Skeletal muscle satellite cell (primary cell): ENCODE measurements at regions not wholly inside any gene's neighbourhood (a gene's known extent, or its start where the extent isn't known, plus 50 kb on each side); places are given as distances from the start of the nearest gene placed in this dataset.
A peak's percentile ranks its signal among the peaks of the same experiment; 100 is the strongest.

Experiments
- H3K27me3 ChIP-seq: 2 replicates; pipeline ENCODE4 v1.7.0; 2013; ENCODE audit warnings: low read length; ENCODE audit not compliant: control insufficient read depth, insufficient read depth
- H3K36me3 ChIP-seq: 2 replicates; pipeline ENCODE4 v1.7.0; 2013; ENCODE audit warnings: mild to moderate bottlenecking, control low read depth, low read length; ENCODE audit not compliant: insufficient read depth
- H3K4me1 ChIP-seq: 2 replicates; pipeline ENCODE4 v1.7.0; 2013; ENCODE audit warnings: low read length; ENCODE audit not compliant: control insufficient read depth, insufficient read depth
- H3K4me2 ChIP-seq: 2 replicates; pipeline ENCODE4 v1.7.0; 2013; ENCODE audit warnings: mild to moderate bottlenecking, low read length
- H3K4me3 ChIP-seq: 2 replicates; pipeline ENCODE4 v1.7.0; 2013; ENCODE audit warnings: low read length
- H3K9ac ChIP-seq: 2 replicates; pipeline ENCODE4 v1.7.0; 2013; ENCODE audit warnings: mild to moderate bottlenecking, low read depth, low read length, moderate library complexity
- H3K9me3 ChIP-seq: replicated peaks from 2 replicates; pipeline ENCODE4 v1.7.0; 2013; ENCODE audit warnings: mild to moderate bottlenecking, control low read depth, low read length

GRCh38 chr11:15629690-15630321 is 515.1 kb downstream of the INSC start:
- Histone ChIP-seq H3K4me2 (no peak overlapping the region), H3K9ac (no peak overlapping the region), H3K27me3 (peaks cover 7% of the 10 kb centered on the region), H3K36me3 (no peaks in the 10 kb centered on the region), H3K4me3 (no peak overlapping the region), H3K4me1 (no peaks in the 10 kb centered on the region), H3K9me3 (no peaks in the 10 kb centered on the region)

GRCh38 chr11:15630896-15631295 is 516.2 kb downstream of the INSC start:
- Histone ChIP-seq H3K27me3 (peaks cover 12% of the 10 kb centered on the region), H3K36me3 (no peaks in the 10 kb centered on the region), H3K4me2 (no peak overlapping the region)

GRCh38 chr11:15635521-15635920 is 520.8 kb downstream of the INSC start:
- H3K27me3 ChIP-seq = peaks cover 17% of the 10 kb centered on the region

More at GRCh38 chr11:15630896-15631295, 516.2 kb downstream of the INSC start:
- Histone ChIP-seq H3K9ac (no peak overlapping the region), H3K9me3 (no peaks in the 10 kb centered on the region), H3K4me3 (no peak overlapping the region), H3K4me1 (no peaks in the 10 kb centered on the region)

GRCh38 chr11:15636521-15637089 is 521.9 kb downstream of the INSC start:
- Histone ChIP-seq H3K4me1 (no peaks in the 10 kb centered on the region), H3K36me3 (no peaks in the 10 kb centered on the region), H3K4me2 (no peak overlapping the region), H3K9ac (no peak overlapping the region), H3K27me3 (peaks cover 28% of the 10 kb centered on the region), H3K4me3 (no peak overlapping the region), H3K9me3 (no peaks in the 10 kb centered on the region)

More at GRCh38 chr11:15635521-15635920, 520.8 kb downstream of the INSC start:
- H3K9me3 ChIP-seq = no peaks in the 10 kb centered on the region
- no peak overlapping the region for H3K4me3 ChIP-seq
- no peak overlapping the region for H3K4me2 ChIP-seq
- no peaks in the 10 kb centered on the region for H3K36me3 ChIP-seq
- no peaks in the 10 kb centered on the region for H3K4me1 ChIP-seq
- no peak overlapping the region for H3K9ac ChIP-seq

- H3K4me1 ChIP-seq = no peaks in the 10 kb centered on the region
- no peak overlapping the region for H3K4me3 ChIP-seq
- H3K9ac ChIP-seq = no peak overlapping the region
- no peak overlapping the region for H3K4me2 ChIP-seq
- H3K36me3 ChIP-seq = no peaks in the 10 kb centered on the region
- peaks cover 39% of the 10 kb centered on the region for H3K27me3 ChIP-seq
- H3K9me3 ChIP-seq = no peaks in the 10 kb centered on the region
Observed at GRCh38 chr11:15638386-15638787, 523.7 kb downstream of the INSC start.

- Histone ChIP-seq H3K4me1 (no peaks in the 10 kb centered on the region), H3K27me3 (peaks cover 47% of the 10 kb centered on the region), H3K36me3 (no peaks in the 10 kb centered on the region), H3K4me3 (no peak overlapping the region), H3K4me2 (no peak overlapping the region), H3K9me3 (no peaks in the 10 kb centered on the region), H3K9ac (no peak overlapping the region)
Observed at GRCh38 chr11:15640318-15640717, 525.6 kb downstream of the INSC start.

- Histone ChIP-seq H3K4me1 (no peaks in the 10 kb centered on the region), H3K9ac (no peak overlapping the region), H3K36me3 (no peaks in the 10 kb centered on the region), H3K27me3 (peaks cover 56% of the 10 kb centered on the region), H3K4me3 (no peak overlapping the region), H3K4me2 (no peak overlapping the region), H3K9me3 (no peaks in the 10 kb centered on the region)
Observed at GRCh38 chr11:15641271-15642045, 526.7 kb downstream of the INSC start.

- Histone ChIP-seq H3K9me3 (no peaks in the 10 kb centered on the region), H3K9ac (no peak overlapping the region), H3K4me1 (peaks cover under 1% of the 10 kb centered on the region), H3K27me3 (peaks cover 57% of the 10 kb centered on the region), H3K36me3 (no peaks in the 10 kb centered on the region), H3K4me2 (no peak overlapping the region), H3K4me3 (no peak overlapping the region)
Observed at GRCh38 chr11:15645201-15645600, 530.5 kb downstream of the INSC start.

- peaks cover 15% of the 10 kb centered on the region for H3K4me1 ChIP-seq
- H3K9ac ChIP-seq = peak overlapping the region; percentile 15
- no peaks in the 10 kb centered on the region for H3K9me3 ChIP-seq
- no peak overlapping the region for H3K4me3 ChIP-seq
- H3K4me2 ChIP-seq = no peak overlapping the region
- peaks cover 50% of the 10 kb centered on the region for H3K27me3 ChIP-seq
- H3K36me3 ChIP-seq = no peaks in the 10 kb centered on the region
Observed at GRCh38 chr11:15649371-15650104, 534.8 kb downstream of the INSC start.

- H3K4me2 ChIP-seq = peak overlapping the region; percentile 94
- H3K36me3 ChIP-seq = no peaks in the 10 kb centered on the region
- peak overlapping the region; percentile 72 for H3K9ac ChIP-seq
- H3K4me1 ChIP-seq = peaks cover 15% of the 10 kb centered on the region
- H3K9me3 ChIP-seq = no peaks in the 10 kb centered on the region
- peak overlapping the region; percentile 70 for H3K4me3 ChIP-seq
- H3K27me3 ChIP-seq = peaks cover 50% of the 10 kb centered on the region
Observed at GRCh38 chr11:15650105-15650938, 535.6 kb downstream of the INSC start.
